BLaER1 treated with 17β-estradiol and CSF1 and Interleukin-3, amounts not matched to agents 10 nM and 100 nM (cell line): ENCODE measurements at regions not wholly inside any gene's neighbourhood (a gene's known extent, or its start where the extent isn't known, plus 50 kb on each side); places are given as distances from the start of the nearest gene placed in this dataset.
"Not testable (repeated sequence)": the region's sequence is repeated elsewhere in the genome, so short reads cannot be mapped to it uniquely, and the experiment has no call there.

Source experiments
- H3K27ac ChIP-seq, 11 experiments: shearing (Covaris generic); formaldehyde crosslinking; 2 replicates each; pipeline ENCODE4 v1.8.1; 2022
- H3K27me3 ChIP-seq, 11 experiments: shearing (Covaris generic); formaldehyde crosslinking; 2 replicates each; pipeline ENCODE4 v1.8.1; 2022
- H3K36me3 ChIP-seq, 11 experiments: shearing (Covaris generic); formaldehyde crosslinking; 2 replicates each; pipeline ENCODE4 v1.8.1; 2022
- H3K4me1 ChIP-seq, 10 experiments: shearing (Covaris generic); formaldehyde crosslinking; 2 replicates each; pipeline ENCODE4 v1.8.1; 2022
- H3K4me2 ChIP-seq, 11 experiments: shearing (Covaris generic); formaldehyde crosslinking; 2 replicates each; pipeline ENCODE4 v1.8.1; 2022
- H3K4me3 ChIP-seq, 10 experiments: shearing (Covaris generic); formaldehyde crosslinking; 2 replicates each; pipeline ENCODE4 v1.8.1; 2022
- H3K9ac ChIP-seq, 11 experiments: shearing (Covaris generic); formaldehyde crosslinking; 2 replicates each; pipeline ENCODE4 v1.8.1; 2022
- H3K9me3 ChIP-seq, 11 experiments: shearing (Covaris generic); formaldehyde crosslinking; replicated peaks in 1 of 11; 2 replicates each; pipeline ENCODE4 v1.8.1; 2022
- H4K20me1 ChIP-seq, 11 experiments: shearing (Covaris generic); formaldehyde crosslinking; 2 replicates each; pipeline ENCODE4 v1.8.1; 2022
- Cebpa-rat ChIP-seq, 11 experiments: shearing (Covaris generic); IDR thresholded peaks; 2 replicates each; pipeline ENCODE4 v1.8.1; 2022

DNA sequence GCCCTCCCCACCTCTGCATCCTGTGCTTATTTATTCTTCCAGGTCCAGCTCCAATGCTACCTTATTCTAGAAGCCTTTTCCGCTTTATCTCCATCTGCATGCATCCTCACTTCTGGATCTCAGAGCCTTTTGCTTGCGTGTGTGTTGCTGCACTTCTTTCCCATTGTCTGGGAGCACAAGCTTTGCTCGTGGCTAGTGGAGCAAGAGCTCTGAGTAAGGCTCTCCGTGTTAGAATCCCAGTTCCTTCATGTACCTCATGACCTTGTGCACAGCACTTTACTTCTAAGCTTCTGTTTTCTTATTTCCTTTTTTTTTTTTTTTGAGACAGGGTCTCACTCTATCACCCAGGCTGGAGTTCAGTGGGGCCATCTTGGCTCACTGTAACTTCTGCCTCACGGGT, 140.0 kb upstream of the POU3F1 start:
- Histone ChIP-seq H3K4me2 (no peak overlapping the region; a peak in 2 of 22 replicates), H3K4me1 (peaks cover 10 to 18% (median 14%) of the 10 kb centered on the region in 10 experiments), H4K20me1 (peaks cover 0 to 5% (median 0%) of the 10 kb centered on the region in 11 experiments; a peak in 1 of 22 replicates), H3K27me3 (no peaks in the 10 kb centered on the region), H3K9ac (no peak overlapping the region), H3K27ac (no peak overlapping the region), H3K4me3 (no peak overlapping the region), H3K36me3 (no peaks in the 10 kb centered on the region), H3K9me3 (peaks cover 0 to 4% (median 0%) of the 10 kb centered on the region in 11 experiments; a peak in 4 of 22 replicates)
- TF ChIP-seq Cebpa-rat (IDR thresholded peaks at IDR 0.05), result no peak

DNA sequence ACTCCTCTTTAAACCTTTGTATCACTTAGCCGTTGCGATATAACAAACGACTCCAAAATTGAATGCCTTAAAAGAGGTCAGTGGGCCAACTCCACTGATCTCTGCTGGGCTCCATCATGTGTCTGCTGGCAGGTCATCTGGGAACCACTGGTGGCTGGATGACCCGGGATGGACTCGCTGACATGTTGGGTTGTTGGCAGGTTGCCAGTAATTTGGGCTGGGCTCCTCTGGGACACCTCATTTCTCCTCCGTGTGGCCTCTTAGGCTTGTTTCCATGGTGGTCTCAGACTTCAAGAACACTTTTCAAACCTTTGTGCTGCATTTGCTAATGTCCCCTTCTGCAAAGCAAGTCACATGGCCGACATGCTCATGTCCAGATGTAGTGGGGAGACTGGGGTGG, 139.3 kb upstream of the POU3F1 start:
- peaks cover 5 to 12% (median 8%) of the 10 kb centered on the region in 10 experiments for H3K4me1 ChIP-seq
- H4K20me1 ChIP-seq, result no peaks in the 10 kb centered on the region
- peaks cover 0 to 11% (median 6%) of the 10 kb centered on the region in 11 experiments; a peak in 13 of 22 replicates for H3K9me3 ChIP-seq
- H3K9ac ChIP-seq, result no peak overlapping the region
- TF ChIP-seq Cebpa-rat (IDR thresholded peaks at IDR 0.05), result no peak
- no peaks in the 10 kb centered on the region for H3K27me3 ChIP-seq
- no peak overlapping the region for H3K27ac ChIP-seq
- H3K4me3 ChIP-seq, result no peak overlapping the region
- no peak overlapping the region; a peak in 1 of 22 replicates for H3K4me2 ChIP-seq
- H3K36me3 ChIP-seq, result no peaks in the 10 kb centered on the region

DNA sequence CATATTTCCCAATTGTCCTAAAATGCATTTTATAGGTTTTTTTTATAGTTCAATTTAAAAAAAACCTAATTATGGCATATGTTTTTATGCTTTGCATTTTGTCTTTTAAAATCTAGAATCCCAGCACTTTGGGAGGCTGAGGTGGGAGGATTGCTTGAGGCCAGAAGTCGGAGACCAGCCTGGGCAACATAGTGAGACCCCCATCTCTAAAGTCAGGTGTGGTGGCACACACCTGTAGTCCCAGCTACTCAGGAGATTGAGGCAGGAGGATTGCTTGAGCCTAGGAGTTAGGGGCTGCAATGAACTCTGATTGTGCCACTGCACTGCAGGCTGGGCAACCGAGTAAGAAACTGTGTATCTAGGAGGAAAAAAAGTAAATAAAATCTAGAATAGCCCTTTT, 137.2 kb upstream of the POU3F1 start:
- H3K9ac ChIP-seq, result no peak overlapping the region
- H4K20me1 ChIP-seq, result no peaks in the 10 kb centered on the region
- H3K27ac ChIP-seq, result no peak overlapping the region
- no peak overlapping the region for H3K4me2 ChIP-seq
- H3K4me1 ChIP-seq, result peaks cover 0 to 5% (median 0%) of the 10 kb centered on the region in 10 experiments; a peak in 1 of 20 replicates
- no peaks in the 10 kb centered on the region for H3K27me3 ChIP-seq
- TF ChIP-seq Cebpa-rat (IDR thresholded peaks at IDR 0.05), result no peak
- peaks cover 7 to 24% (median 17%) of the 10 kb centered on the region in 11 experiments; a peak in 19 of 22 replicates for H3K9me3 ChIP-seq
- H3K4me3 ChIP-seq, result no peak overlapping the region
- H3K36me3 ChIP-seq, result no peaks in the 10 kb centered on the region

DNA sequence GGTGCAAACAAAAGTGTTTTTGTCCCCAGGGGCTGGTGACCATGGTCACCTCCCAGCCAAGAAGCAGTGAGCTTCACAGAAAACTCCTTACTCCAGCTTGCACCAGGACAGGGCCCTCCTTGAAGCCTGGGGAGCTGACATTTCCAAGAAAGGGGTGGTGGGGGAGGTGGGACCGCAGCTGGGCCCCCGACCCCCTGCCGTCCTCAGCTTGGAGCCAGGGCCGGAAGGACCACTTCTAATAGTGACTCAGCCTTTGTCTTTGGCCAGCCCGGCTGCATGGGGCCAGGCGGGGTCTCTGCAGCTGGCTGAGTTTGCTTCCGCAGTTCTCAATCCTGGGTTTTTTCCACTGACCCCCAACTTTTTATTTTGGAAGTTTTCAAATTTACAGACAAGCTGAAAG, 136.5 kb upstream of the POU3F1 start:
- Histone ChIP-seq H3K27ac (no peak overlapping the region), H3K4me2 (no peak overlapping the region), H3K4me3 (no peak overlapping the region), H3K36me3 (no peaks in the 10 kb centered on the region), H3K27me3 (no peaks in the 10 kb centered on the region), H3K4me1 (peaks cover 0 to 5% (median 0%) of the 10 kb centered on the region in 10 experiments; a peak in 1 of 20 replicates), H3K9me3 (peaks cover 7 to 24% (median 17%) of the 10 kb centered on the region in 11 experiments; a peak in 19 of 22 replicates), H3K9ac (no peak overlapping the region), H4K20me1 (no peaks in the 10 kb centered on the region)
- TF ChIP-seq Cebpa-rat (IDR thresholded peaks at IDR 0.05), result no peak

DNA sequence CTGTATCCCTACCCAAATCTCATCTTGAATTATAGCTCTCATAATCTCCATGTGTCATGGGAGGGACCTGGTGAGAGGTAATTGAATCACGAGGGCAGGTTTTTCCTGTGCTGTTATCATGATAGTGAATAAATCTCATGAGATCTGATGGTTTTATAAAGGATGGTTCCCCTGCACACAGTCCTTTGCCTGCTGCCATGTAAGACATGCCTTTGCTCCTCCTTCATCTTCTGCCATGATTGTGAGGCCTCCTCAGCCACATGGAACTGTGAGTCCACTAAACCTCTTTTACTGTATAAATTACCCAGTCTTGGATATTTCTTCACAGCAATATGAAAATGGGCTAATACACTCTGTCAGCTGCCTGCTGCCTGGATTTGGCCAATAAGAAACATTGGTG, 133.8 kb upstream of the POU3F1 start:
- not testable (repeated sequence) for H3K27ac ChIP-seq, H3K4me2 ChIP-seq, H4K20me1 ChIP-seq, H3K4me3 ChIP-seq, H3K9ac ChIP-seq, H3K4me1 ChIP-seq, H3K27me3 ChIP-seq, H3K36me3 ChIP-seq
- H3K9me3 ChIP-seq, result peaks cover 7 to 24% (median 17%) of the 10 kb centered on the region in 11 experiments; a peak in 19 of 22 replicates

DNA sequence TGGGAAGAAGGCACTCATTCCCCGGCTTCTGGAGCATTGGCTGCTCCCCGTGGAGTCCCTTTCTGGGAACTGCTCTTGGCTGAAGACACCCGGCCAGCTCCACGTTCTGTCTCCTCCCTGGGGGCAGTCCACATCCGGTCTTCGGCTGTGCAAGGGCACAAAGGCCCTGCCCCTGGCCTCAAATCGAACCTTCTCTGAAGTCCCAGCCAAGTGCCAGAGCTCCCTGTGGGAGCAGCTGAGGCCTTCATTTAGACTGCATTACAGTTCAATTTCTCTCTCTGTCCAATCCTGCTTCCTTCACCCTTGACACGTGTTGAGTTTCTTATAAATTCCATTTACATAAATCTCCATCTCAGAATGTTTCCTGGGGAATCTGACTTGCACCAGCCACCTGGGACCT, 132.9 kb upstream of the POU3F1 start:
- peaks cover 0 to 5% (median 0%) of the 10 kb centered on the region in 10 experiments; a peak in 5 of 20 replicates for H3K4me1 ChIP-seq
- H3K4me2 ChIP-seq, result no peak overlapping the region
- H3K36me3 ChIP-seq, result no peaks in the 10 kb centered on the region
- H3K4me3 ChIP-seq, result no peak overlapping the region
- TF ChIP-seq Cebpa-rat (IDR thresholded peaks at IDR 0.05), result no peak
- no peaks in the 10 kb centered on the region for H3K27me3 ChIP-seq
- H4K20me1 ChIP-seq, result no peaks in the 10 kb centered on the region
- H3K9ac ChIP-seq, result no peak overlapping the region
- H3K9me3 ChIP-seq, result peaks cover 7 to 24% (median 17%) of the 10 kb centered on the region in 11 experiments; a peak in 19 of 22 replicates
- no peak overlapping the region for H3K27ac ChIP-seq

DNA sequence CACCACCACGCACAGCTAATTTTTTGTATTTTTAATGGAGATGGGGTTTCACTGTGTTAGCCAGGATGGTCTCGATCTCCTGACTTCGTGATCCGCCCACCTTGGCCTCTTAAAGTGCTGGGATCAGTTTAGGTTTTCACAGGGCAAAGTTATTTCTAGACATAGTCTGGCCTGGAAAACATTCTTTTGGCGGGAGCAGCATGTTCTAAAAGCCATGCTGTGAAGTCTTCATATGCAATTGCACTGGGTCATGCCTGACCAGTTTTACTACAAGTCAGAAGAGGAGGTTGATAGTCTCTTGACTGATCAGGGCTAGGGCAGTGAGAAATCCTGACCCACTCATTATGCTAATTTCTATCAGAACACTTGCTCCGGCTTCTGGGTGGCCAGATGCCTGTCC, 131.6 kb upstream of the POU3F1 start:
- peaks cover 0 to 18% (median 8%) of the 10 kb centered on the region in 10 experiments; a peak in 10 of 20 replicates for H3K4me1 ChIP-seq
- H3K36me3 ChIP-seq, result no peaks in the 10 kb centered on the region
- TF ChIP-seq Cebpa-rat (IDR thresholded peaks at IDR 0.05), result no peak
- H4K20me1 ChIP-seq, result no peaks in the 10 kb centered on the region
- H3K27me3 ChIP-seq, result no peaks in the 10 kb centered on the region
- H3K9ac ChIP-seq, result no peak overlapping the region
- H3K9me3 ChIP-seq, result peaks cover 7 to 24% (median 17%) of the 10 kb centered on the region in 11 experiments; a peak in 19 of 22 replicates
- H3K27ac ChIP-seq, result no peak overlapping the region
- no peak overlapping the region for H3K4me3 ChIP-seq
- H3K4me2 ChIP-seq, result no peak overlapping the region

DNA sequence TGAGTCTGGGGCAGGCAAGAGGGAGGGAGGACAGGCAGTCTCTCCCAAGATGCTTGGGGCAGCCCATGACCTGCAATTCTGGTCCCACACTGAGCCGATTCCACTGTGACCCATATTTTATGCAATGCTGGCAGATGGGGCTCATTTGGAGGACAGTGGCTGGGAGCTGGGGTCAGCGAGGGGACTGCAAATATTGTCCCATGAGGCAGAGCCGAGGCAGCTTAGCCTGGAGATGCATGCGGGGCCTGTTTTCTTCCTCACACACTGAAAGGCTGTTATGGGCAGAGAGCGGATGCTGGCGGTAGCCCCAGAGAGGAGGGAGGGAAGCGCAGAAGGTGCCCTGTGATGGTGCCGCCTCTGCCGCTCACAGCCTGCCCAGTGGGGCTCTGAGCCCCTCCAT, 128.5 kb upstream of the POU3F1 start:
- Histone ChIP-seq H3K4me1 (peaks cover 0 to 28% (median 12%) of the 10 kb centered on the region in 10 experiments; a peak in 10 of 20 replicates), H3K4me3 (no peak overlapping the region), H3K4me2 (no peak overlapping the region; a peak in 1 of 22 replicates), H3K36me3 (no peaks in the 10 kb centered on the region), H3K27ac (no peak overlapping the region), H4K20me1 (no peaks in the 10 kb centered on the region), H3K27me3 (no peaks in the 10 kb centered on the region), H3K9me3 (peaks cover 0 to 8% (median 3%) of the 10 kb centered on the region in 11 experiments; a peak in 14 of 22 replicates), H3K9ac (no peak overlapping the region)
- TF ChIP-seq Cebpa-rat (IDR thresholded peaks at IDR 0.05), result no peak

DNA sequence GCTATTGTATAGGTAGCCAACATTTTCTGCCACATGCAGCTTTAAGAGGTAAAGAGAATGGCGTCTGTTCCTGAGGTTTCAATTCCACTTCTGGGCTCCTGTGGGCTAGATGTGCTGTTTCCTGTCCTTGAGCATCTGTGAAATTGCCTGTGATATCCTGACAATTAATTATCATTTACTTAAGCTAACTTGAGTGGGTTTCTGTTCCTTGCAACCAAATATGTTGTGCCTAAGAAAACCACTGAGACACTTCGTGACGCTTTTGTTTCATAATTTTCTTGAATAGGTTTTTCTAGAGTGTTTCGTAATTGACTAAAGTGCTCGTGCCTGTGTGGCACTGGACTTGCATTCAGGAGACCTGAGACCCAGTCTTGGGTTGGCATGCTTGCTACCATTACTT, 127.3 kb upstream of the POU3F1 start:
- H3K4me1 ChIP-seq, result peaks cover 0 to 28% (median 12%) of the 10 kb centered on the region in 10 experiments; a peak in 10 of 20 replicates
- no peak for TF ChIP-seq Cebpa-rat (IDR thresholded peaks at IDR 0.05)
- H3K27me3 ChIP-seq, result no peaks in the 10 kb centered on the region
- no peak overlapping the region for H3K9ac ChIP-seq
- peak overlapping the region in 2 of 11 experiments; percentile 33; a peak in 2 of 22 replicates for H3K27ac ChIP-seq
- H3K36me3 ChIP-seq, result no peaks in the 10 kb centered on the region
- no peaks in the 10 kb centered on the region for H4K20me1 ChIP-seq
- H3K4me2 ChIP-seq, result peak overlapping the region in 5 of 11 experiments; percentile 8 to 71 (median 41); a peak in 9 of 22 replicates
- 0 out of 22 replicates have a peak, but pooled peaks cover 0 to 3% (median 0%) of the 10 kb centered on the region in 11 experiments for H3K9me3 ChIP-seq
- no peak overlapping the region for H3K4me3 ChIP-seq
